RWPE2 (cell line): ENCODE measurements at regions not wholly inside any gene's neighbourhood (a gene's known extent, or its start where the extent isn't known, plus 50 kb on each side); places are given as distances from the start of the nearest gene placed in this dataset.

Experiments used
- ATAC-seq: fragments of 200-7000 bp; cut with Tn5 transposase; 3 replicates; pipeline ENCODE4 v1.9.1; 2021; ENCODE audit warnings: low read depth
- DNase-seq: peaks from one replicate; pipeline ENCODE4 v3.0.0-alpha.2; 2020; ENCODE audit warnings: low spot score
- H3K27ac ChIP-seq: fragments of 450-650 bp; 2 replicates; pipeline ENCODE4 v1.5.1; 2017; ENCODE audit warnings: mild to moderate bottlenecking; ENCODE audit not compliant: poor library complexity, severe bottlenecking
- H3K27me3 ChIP-seq: fragments of 250-450 bp; sonication (Bioruptor Pico); 2 replicates; pipeline ENCODE4 v1.5.1; 2021; ENCODE audit warnings: mild to moderate bottlenecking, moderate library complexity; ENCODE audit not compliant: insufficient read depth, poor library complexity, severe bottlenecking
- H3K36me3 ChIP-seq: fragments of 250-450 bp; sonication (Bioruptor Pico); 2 replicates; pipeline ENCODE4 v1.5.1; 2020; ENCODE audit warnings: low read depth, mild to moderate bottlenecking, moderate library complexity
- H3K4me1 ChIP-seq: fragments of 250-450 bp; sonication (Bioruptor Pico); 2 replicates; pipeline ENCODE4 v1.5.1; 2021; ENCODE audit warnings: mild to moderate bottlenecking, moderate library complexity; ENCODE audit not compliant: insufficient read depth, poor library complexity, severe bottlenecking
- H3K4me3 ChIP-seq: fragments of 250-450 bp; sonication (Bioruptor Pico); 2 replicates; pipeline ENCODE4 v1.5.1; 2021; ENCODE audit warnings: mild to moderate bottlenecking, moderate library complexity; ENCODE audit not compliant: severe bottlenecking
- H3K9me3 ChIP-seq: fragments of 250-450 bp; sonication (Bioruptor Pico); 2 replicates; pipeline ENCODE4 v1.5.1; 2021; ENCODE audit warnings: mild to moderate bottlenecking, moderate library complexity; ENCODE audit not compliant: severe bottlenecking
- TF ChIP-seq, protein P1 (sequence below): fragments of 450-650 bp; IDR thresholded peaks from one replicate; pipeline ENCODE4 v1.5.1; 2017; ENCODE audit warnings: mild to moderate bottlenecking, moderate library complexity; ENCODE audit not compliant: poor library complexity, severe bottlenecking

DNA sequence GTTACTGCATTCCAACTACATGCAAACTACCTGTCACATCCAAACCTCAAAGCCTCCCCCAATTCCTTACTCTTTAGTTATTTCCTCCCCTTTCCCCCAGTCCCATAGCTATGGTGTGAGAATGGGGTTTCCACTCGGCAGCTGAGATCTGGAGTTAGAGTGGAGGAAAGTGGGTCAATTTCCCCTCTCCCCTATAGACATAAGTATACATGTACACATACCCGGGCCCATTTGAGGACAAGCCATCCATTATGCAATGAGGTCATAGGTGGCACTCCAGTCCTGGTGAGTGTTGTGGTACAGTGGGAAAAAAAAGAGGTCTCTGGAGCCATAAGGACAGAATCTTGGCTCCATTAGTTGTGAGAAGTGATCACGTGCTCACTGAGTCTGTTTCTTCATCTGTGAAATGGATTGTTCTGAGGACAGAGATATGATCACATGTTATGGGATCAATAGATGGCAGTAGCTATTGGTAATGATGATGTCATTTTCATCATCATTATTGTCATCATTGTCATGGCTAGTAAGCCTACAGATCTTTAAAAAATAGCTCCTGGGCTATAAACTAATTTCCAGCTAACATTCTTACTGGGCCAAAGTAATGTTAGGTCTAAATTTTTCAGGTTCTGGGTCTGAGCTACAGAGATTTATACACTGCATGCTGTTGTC, 119.0 kb downstream of the BCL2L11 start:
- TF ChIP-seq, protein P1, sequence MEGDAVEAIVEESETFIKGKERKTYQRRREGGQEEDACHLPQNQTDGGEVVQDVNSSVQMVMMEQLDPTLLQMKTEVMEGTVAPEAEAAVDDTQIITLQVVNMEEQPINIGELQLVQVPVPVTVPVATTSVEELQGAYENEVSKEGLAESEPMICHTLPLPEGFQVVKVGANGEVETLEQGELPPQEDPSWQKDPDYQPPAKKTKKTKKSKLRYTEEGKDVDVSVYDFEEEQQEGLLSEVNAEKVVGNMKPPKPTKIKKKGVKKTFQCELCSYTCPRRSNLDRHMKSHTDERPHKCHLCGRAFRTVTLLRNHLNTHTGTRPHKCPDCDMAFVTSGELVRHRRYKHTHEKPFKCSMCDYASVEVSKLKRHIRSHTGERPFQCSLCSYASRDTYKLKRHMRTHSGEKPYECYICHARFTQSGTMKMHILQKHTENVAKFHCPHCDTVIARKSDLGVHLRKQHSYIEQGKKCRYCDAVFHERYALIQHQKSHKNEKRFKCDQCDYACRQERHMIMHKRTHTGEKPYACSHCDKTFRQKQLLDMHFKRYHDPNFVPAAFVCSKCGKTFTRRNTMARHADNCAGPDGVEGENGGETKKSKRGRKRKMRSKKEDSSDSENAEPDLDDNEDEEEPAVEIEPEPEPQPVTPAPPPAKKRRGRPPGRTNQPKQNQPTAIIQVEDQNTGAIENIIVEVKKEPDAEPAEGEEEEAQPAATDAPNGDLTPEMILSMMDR, result no peak
- H3K4me3 ChIP-seq, result no peak overlapping the region
- no peaks in the 10 kb centered on the region for H3K9me3 ChIP-seq
- peaks cover 17% of the 10 kb centered on the region for H3K4me1 ChIP-seq
- ATAC-seq, result no peak
- DNase-seq, result no peak
- peaks cover 3% of the 10 kb centered on the region; the same call in 1 of the 2 replicates for H3K36me3 ChIP-seq
- H3K27me3 ChIP-seq, result no peaks in the 10 kb centered on the region
- H3K27ac ChIP-seq, result no peak overlapping the region

DNA sequence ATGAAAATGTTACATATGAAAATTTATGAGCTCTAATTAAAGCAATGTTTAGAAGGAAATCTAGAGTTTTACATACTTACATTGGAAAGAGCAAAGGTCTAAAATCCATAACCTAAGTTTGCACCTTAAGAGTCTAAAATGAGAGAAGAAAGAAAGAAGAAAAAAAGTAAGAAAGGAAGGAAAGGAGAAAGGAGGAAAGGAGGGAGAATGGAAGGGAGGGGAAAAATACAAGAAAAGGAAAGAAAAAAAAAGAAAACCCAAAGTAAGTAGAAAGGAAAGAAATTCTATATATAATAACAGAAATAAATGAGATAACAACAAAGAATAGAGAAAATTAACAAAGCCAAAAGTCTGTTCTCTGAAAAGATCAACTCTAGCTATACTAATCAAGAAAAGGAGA, 122.6 kb downstream of the BCL2L11 start:
- no peak for ATAC-seq
- TF ChIP-seq, protein P1, result no peak
- H3K27me3 ChIP-seq, result no peaks in the 10 kb centered on the region
- no peak overlapping the region for H3K4me3 ChIP-seq
- H3K27ac ChIP-seq, result no peak overlapping the region
- DNase-seq, result no peak
- no peaks in the 10 kb centered on the region for H3K9me3 ChIP-seq
- H3K4me1 ChIP-seq, result no peaks in the 10 kb centered on the region
- peaks cover 8% of the 10 kb centered on the region; the same call in 1 of the 2 replicates for H3K36me3 ChIP-seq

DNA sequence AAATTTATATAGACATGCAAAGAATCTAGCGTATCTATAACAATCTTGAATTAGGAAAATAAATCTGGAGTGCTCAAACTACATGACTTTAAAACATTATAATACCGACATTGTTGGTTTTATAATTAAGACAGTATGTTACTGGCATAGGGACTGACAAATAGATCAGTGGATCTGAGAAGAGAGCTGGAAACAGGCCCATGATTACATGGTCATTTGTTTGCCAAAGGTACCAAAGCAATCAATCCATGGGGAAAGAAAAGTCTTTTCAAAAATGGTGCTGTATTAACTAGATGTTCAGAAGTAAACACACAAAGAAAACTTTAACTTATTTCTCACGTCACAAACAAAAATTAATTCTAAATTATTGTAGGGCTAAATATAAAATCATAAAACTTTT, 124.2 kb downstream of the BCL2L11 start:
- H3K27ac ChIP-seq, result no peak overlapping the region
- DNase-seq (no peak), ATAC-seq (no peak)
- TF ChIP-seq, protein P1, result no peak
- peaks cover 8% of the 10 kb centered on the region; the same call in 1 of the 2 replicates for H3K36me3 ChIP-seq
- H3K4me1 ChIP-seq, result no peaks in the 10 kb centered on the region
- no peaks in the 10 kb centered on the region for H3K27me3 ChIP-seq
- H3K4me3 ChIP-seq, result no peak overlapping the region
- H3K9me3 ChIP-seq, result no peaks in the 10 kb centered on the region

DNA sequence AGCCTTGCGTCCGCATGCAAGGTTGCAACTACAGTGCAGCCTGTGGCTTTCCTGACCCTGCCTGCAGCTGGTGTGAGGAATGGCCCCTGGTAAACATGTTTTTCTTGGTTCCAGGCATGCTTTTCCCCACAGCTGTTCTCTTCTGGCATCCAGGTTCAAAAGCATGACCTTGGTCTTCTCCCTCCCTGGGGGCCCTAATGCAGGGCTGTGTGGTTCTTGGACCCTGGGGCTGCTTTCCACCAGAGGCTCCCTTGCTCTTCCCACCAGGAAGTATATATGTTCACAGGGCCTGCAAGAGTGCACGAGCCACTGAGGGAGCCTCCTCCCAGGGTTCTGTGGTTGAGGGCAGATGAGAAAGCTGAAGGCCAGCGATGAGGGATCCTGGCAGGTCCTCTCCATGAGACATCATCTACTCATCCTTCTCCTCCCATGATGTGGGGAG, 125.9 kb downstream of the BCL2L11 start:
- Histone ChIP-seq H3K27me3 (no peaks in the 10 kb centered on the region), H3K9me3 (no peaks in the 10 kb centered on the region), H3K4me1 (no peaks in the 10 kb centered on the region), H3K36me3 (peaks cover 8% of the 10 kb centered on the region; the same call in 1 of the 2 replicates), H3K27ac (no peak overlapping the region), H3K4me3 (no peak overlapping the region)
- no peak for DNase-seq
- no peak for ATAC-seq
- TF ChIP-seq, protein P1, result no peak

DNA sequence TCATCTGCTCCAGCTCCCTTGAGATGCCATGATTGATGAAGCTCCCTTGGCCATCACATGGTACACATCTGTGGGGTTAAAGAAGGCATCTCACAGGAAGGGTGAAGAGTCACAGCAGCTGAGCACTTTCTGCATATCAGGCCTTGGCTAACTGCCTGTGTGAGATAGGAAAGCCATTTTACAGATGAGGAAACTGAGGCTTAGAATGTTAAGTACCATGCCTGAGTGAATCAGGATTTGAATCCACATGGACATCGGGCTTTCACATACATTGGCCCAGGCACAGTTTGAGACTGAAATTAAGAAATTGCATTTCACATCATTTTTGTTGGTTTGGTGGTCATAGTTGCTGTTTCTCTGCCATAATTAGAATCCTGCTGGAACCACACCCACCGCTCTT, 126.8 kb downstream of the BCL2L11 start:
- no peak for ATAC-seq
- H3K36me3 ChIP-seq, result peaks cover 8% of the 10 kb centered on the region; the same call in 1 of the 2 replicates
- H3K27me3 ChIP-seq, result no peaks in the 10 kb centered on the region
- H3K4me3 ChIP-seq, result no peak overlapping the region
- no peaks in the 10 kb centered on the region for H3K4me1 ChIP-seq
- no peak for DNase-seq
- TF ChIP-seq, protein P1, result no peak
- no peak overlapping the region for H3K27ac ChIP-seq
- H3K9me3 ChIP-seq, result no peaks in the 10 kb centered on the region
